Colonic mucosa (tissue), 4 donors: ENCODE measurements at regions not wholly inside any gene's neighbourhood (a gene's known extent, or its start where the extent isn't known, plus 50 kb on each side); places are given as distances from the start of the nearest gene placed in this dataset.
"Not testable (repeated sequence)": the region's sequence is repeated elsewhere in the genome, so short reads cannot be mapped to it uniquely, and the experiment has no call there.

Experiments
- DNase-seq: peaks from one replicate; pipeline ENCODE4 v3.0.0-alpha.2; 2020
- H3K27ac ChIP-seq: fragments of 200-600 bp; one replicate; pipeline ENCODE4 v1.8.0; 2021
- H3K27me3 ChIP-seq: fragments of 200-600 bp; one replicate; pipeline ENCODE4 v1.8.0; 2021
- H3K36me3 ChIP-seq: fragments of 200-600 bp; one replicate; pipeline ENCODE4 v1.8.0; 2021
- H3K4me1 ChIP-seq: fragments of 200-600 bp; one replicate; pipeline ENCODE4 v1.8.0; 2021; ENCODE audit warnings: mild to moderate bottlenecking
- H3K4me3 ChIP-seq: fragments of 200-600 bp; one replicate; pipeline ENCODE4 v1.8.0; 2021
- H3K9ac ChIP-seq, 2 donors: one replicate each; pipeline ENCODE4 v1.7.0; 2013; ENCODE audit warnings: control low read depth in 2 of 2, low read depth in 2 of 2, low read length in 2 of 2
- H3K9me3 ChIP-seq: fragments of 200-600 bp; one replicate; pipeline ENCODE4 v1.8.0; 2021
- CTCF ChIP-seq: fragments of 200-600 bp; IDR thresholded peaks from one replicate; pipeline ENCODE4 v1.8.0; 2022; ENCODE audit warnings: antibody characterized with exemption, mild to moderate bottlenecking
- intact Hi-C: fragments of 100-400 bp; cut with DNase I; formaldehyde crosslinking; loops from one replicate; pipeline ENCODE4 v1.14.1; 2022
- donor health status: healthy.
- donor health status: DM: no; HTN: no; CAD: no.
- donor health status: DM: no; HTN: no; CAD: no.

DNA sequence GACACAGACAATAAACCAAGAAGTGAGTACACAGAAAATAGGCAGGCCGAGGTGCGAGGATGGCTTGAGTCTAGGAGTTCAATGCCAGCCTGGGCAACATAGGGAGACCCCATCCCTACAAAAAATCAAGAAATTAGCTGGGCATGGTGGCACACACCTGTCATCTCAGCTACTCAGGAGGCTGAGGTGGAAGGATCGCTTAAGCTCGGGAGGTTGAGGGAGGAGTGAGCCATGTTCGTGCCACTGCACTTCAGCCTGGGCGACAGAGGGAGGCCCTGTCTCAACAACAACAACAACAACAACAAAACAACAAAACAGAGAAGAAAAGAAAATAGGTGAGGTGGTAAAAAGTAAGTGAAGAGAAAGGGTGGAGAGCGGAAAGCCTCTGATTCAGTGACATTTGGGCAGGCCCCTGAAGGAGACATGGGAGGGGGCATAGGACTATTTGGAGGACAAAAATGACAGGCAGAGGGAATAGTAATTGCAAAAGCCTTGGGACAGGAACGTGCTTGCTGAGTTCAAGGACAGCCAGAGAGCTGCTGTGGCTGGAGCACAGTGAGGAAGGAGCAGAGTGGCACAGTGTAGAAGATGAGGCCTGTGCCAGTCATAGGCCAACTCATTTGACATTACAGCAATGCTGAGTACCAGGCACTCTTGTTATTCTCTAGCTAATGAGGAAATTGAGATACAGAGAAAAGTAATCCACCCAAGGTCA is 160.6 kb downstream of the VEGFA start:
- no peak for DNase-seq
- intact Hi-C loops, result loop anchor here (10.0 kb wide), 1 partner anchor 266 kb away; no protein-coding TSS in a partner anchor
- Histone ChIP-seq H3K27me3 (no peaks in the 10 kb centered on the region), H3K4me1 (peaks cover 11% of the 10 kb centered on the region), H3K9me3 (no peaks in the 10 kb centered on the region), H3K36me3 (no peaks in the 10 kb centered on the region), H3K9ac (no peak overlapping the region), H3K4me3 (no peak overlapping the region), H3K27ac (no peak overlapping the region)
- TF ChIP-seq CTCF, result no peak

GRCh38 chr6:43929511-43929910 is 159.5 kb downstream of the VEGFA start:
- Histone ChIP-seq H3K4me1 (peaks cover 11% of the 10 kb centered on the region), H3K4me3 (no peak overlapping the region), H3K9ac (no peak overlapping the region), H3K36me3 (no peaks in the 10 kb centered on the region), H3K27ac (no peak overlapping the region), H3K9me3 (no peaks in the 10 kb centered on the region), H3K27me3 (no peaks in the 10 kb centered on the region)
- intact Hi-C loops, result no loop called here
- no peak for DNase-seq
- no peak for TF ChIP-seq CTCF

GRCh38 chr6:43927532-43928210 is 157.7 kb downstream of the VEGFA start:
- no peak for TF ChIP-seq CTCF
- no peaks in the 10 kb centered on the region for H3K36me3 ChIP-seq
- H3K4me1 ChIP-seq, result peaks cover 11% of the 10 kb centered on the region
- no peaks in the 10 kb centered on the region for H3K9me3 ChIP-seq
- peak; percentile 74 for DNase-seq
- no peaks in the 10 kb centered on the region for H3K27me3 ChIP-seq
- H3K9ac ChIP-seq, result peak overlapping the region in 1 of 2 donors; percentile 35
- H3K27ac ChIP-seq, result peak overlapping the region; percentile 82
- intact Hi-C loops, result no loop called here
- H3K4me3 ChIP-seq, result no peak overlapping the region

DNA sequence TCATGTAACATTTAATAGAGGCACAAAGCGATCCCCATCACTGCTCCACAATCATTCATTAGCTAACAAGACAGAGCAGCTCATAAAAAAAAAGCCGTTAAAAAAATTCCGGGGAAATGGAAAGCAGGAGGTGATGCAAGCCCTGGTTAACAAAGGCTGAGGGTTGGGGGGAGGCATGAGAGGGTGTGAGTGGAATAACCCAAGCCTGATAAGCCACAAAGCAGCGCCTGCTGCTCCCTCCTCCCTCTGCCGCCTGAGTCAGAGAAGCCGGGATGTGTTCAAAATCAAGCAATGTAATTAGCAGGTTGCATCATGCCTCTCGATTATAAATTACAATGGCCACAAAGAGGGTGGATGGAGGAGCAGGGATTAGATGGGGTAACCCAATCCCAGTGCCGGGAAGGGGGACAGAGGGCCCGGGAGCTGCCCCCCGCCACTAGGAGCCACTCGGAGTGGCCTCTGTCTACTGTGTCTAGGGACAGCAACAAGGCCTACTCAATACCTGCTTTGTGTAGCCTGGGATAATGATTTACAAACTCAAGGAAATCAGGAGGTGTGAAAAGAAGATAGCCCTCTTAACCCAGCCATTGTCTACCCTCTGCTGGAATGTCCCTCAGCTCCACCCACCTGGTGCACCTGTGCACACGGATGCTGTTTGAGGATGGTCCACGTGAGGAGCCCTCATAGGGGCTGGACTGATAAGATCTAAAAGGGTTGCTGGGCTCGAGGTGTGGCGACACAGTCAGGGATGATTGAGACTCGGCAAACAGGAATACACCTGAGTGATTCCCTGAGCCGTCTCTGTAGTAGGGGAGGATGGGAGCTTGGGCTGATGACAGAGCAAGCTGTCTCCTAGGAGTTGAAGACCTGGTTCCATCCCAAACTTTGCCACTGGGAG is 156.9 kb downstream of the VEGFA start:
- no peaks in the 10 kb centered on the region for H3K36me3 ChIP-seq
- intact Hi-C loops, result no loop called here
- peak overlapping the region in 1 of 2 donors; percentile 55 for H3K9ac ChIP-seq
- no peaks in the 10 kb centered on the region for H3K27me3 ChIP-seq
- no peaks in the 10 kb centered on the region for H3K9me3 ChIP-seq
- peaks cover 11% of the 10 kb centered on the region for H3K4me1 ChIP-seq
- H3K4me3 ChIP-seq, result no peak overlapping the region
- peak; percentile 88 for DNase-seq
- H3K27ac ChIP-seq, result peak overlapping the region; percentile 82
- TF ChIP-seq CTCF, result no peak

GRCh38 chr6:43925636-43926139 is 155.7 kb downstream of the VEGFA start:
- Histone ChIP-seq H3K4me1 (peaks cover 11% of the 10 kb centered on the region), H3K9ac (peak overlapping the region in 1 of 2 donors; percentile 55)
- H3K4me3 ChIP-seq, DNase-seq, H3K36me3 ChIP-seq, H3K27me3 ChIP-seq, intact Hi-C loops, H3K9me3 ChIP-seq, H3K27ac ChIP-seq: not testable (repeated sequence)
